ENCODE measurements at regions not wholly inside any gene's neighbourhood (a gene's known extent, or its start where the extent isn't known, plus 50 kb on each side); places are given as distances from the start of the nearest gene placed in this dataset.

DNA sequence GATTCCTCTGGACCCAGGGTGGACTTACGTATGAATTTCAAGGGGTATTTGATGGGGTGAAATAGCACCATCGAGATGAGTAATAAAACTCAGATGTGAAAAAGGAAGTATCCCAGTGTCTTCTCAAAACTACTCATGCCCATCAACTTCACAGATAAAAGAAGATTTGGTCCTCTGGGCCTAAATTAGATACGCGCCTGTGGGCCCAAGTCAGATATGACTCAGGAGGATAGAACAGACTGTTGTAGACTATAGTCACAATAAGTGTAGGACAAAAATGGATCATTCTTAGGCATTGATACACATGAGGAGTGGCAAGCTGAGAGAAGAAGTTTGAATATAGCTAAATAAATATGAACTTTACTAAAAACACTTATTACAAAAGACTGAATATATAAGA is 2438.8 kb downstream of the PCDH9 start:
- Mint-ChIP-seq H3K27ac (no peak overlapping the region), H3K27me3 (ENCODE audit: low read depth) (no peaks in the 10 kb centered on the region), H3K36me3 (no peaks in the 10 kb centered on the region), H3K4me3 (no peak overlapping the region), H3K4me1 (peaks cover 4% of the 10 kb centered on the region), H3K9me3 (peaks cover 2% of the 10 kb centered on the region)
- CTCF ChIA-PET = no interaction called here
- POLR2A ChIA-PET = no interaction called here
- TF ChIP-seq ZNF138 (CRISPR knock-in tag; conservative IDR thresholded peaks at IDR 0.05) (no peak), CBFB (CRISPR knock-in tag; IDR thresholded peaks at IDR 0.05; ENCODE audit: low read depth) (no peak), SOX15 (CRISPR knock-in tag; IDR thresholded peaks at IDR 0.05) (no peak), SP1 (CRISPR knock-in tag; conservative IDR thresholded peaks at IDR 0.05) (no peak)
- TF ChIP-seq, protein P1, sequence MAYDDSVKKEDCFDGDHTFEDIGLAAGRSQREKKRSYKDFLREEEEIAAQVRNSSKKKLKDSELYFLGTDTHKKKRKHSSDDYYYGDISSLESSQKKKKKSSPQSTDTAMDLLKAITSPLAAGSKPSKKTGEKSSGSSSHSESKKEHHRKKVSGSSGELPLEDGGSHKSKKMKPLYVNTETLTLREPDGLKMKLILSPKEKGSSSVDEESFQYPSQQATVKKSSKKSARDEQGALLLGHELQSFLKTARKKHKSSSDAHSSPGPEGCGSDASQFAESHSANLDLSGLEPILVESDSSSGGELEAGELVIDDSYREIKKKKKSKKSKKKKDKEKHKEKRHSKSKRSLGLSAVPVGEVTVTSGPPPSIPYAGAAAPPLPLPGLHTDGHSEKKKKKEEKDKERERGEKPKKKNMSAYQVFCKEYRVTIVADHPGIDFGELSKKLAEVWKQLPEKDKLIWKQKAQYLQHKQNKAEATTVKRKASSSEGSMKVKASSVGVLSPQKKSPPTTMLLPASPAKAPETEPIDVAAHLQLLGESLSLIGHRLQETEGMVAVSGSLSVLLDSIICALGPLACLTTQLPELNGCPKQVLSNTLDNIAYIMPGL (CRISPR knock-in tag; IDR thresholded peaks at IDR 0.05) = no peak
- TF ChIP-seq, protein P2, sequence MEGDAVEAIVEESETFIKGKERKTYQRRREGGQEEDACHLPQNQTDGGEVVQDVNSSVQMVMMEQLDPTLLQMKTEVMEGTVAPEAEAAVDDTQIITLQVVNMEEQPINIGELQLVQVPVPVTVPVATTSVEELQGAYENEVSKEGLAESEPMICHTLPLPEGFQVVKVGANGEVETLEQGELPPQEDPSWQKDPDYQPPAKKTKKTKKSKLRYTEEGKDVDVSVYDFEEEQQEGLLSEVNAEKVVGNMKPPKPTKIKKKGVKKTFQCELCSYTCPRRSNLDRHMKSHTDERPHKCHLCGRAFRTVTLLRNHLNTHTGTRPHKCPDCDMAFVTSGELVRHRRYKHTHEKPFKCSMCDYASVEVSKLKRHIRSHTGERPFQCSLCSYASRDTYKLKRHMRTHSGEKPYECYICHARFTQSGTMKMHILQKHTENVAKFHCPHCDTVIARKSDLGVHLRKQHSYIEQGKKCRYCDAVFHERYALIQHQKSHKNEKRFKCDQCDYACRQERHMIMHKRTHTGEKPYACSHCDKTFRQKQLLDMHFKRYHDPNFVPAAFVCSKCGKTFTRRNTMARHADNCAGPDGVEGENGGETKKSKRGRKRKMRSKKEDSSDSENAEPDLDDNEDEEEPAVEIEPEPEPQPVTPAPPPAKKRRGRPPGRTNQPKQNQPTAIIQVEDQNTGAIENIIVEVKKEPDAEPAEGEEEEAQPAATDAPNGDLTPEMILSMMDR (IDR thresholded peaks at IDR 0.05) = no peak
- TF ChIP-seq, protein P3, sequence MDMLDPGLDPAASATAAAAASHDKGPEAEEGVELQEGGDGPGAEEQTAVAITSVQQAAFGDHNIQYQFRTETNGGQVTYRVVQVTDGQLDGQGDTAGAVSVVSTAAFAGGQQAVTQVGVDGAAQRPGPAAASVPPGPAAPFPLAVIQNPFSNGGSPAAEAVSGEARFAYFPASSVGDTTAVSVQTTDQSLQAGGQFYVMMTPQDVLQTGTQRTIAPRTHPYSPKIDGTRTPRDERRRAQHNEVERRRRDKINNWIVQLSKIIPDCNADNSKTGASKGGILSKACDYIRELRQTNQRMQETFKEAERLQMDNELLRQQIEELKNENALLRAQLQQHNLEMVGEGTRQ (CRISPR knock-in tag; IDR thresholded peaks at IDR 0.05) = no peak
- no peak for DNase-seq (ENCODE audit: low spot score)
- no peak for ATAC-seq

DNA sequence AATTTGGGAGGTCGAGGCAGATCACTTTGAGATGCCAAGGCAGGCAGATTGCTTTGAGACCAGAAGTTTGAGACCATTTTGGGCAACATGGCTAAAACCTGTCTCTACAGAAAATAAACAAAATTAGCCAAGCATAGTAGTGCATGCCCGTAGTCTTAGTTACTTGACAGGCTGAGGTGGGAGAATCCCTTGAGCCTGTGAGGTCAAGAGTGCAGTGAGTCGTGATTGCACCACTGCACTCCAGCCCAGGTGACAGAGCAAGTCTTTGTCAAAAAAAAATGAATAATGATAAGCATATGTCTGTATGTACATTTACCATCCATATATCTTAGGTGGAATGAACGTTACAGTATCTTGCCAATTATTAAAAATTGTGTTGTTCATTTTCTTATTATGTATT is 2447.7 kb downstream of the PCDH9 start:
- no peak for ATAC-seq
- no peak overlapping the region for H3K4me3 Mint-ChIP-seq
- H3K27me3 Mint-ChIP-seq (ENCODE audit: low read depth) = no peaks in the 10 kb centered on the region
- ChIA-PET POLR2A (no interaction called here), CTCF (no interaction called here)
- H3K4me1 Mint-ChIP-seq = peaks cover 8% of the 10 kb centered on the region
- TF ChIP-seq ZNF416 (CRISPR knock-in tag; IDR thresholded peaks at IDR 0.05) (no peak), ETV6 (CRISPR knock-in tag; IDR thresholded peaks at IDR 0.05) (no peak), NFE2L1 (CRISPR knock-in tag; IDR thresholded peaks at IDR 0.05) (no peak), ZNF232 (CRISPR knock-in tag; IDR thresholded peaks at IDR 0.05) (no peak), PRRX2 (CRISPR knock-in tag; IDR thresholded peaks at IDR 0.05) (no peak), HMGA2 (CRISPR knock-in tag; IDR thresholded peaks at IDR 0.05) (no peak), CBFB (CRISPR knock-in tag; IDR thresholded peaks at IDR 0.05; ENCODE audit: low read depth) (no peak), NFYB (CRISPR knock-in tag; conservative IDR thresholded peaks at IDR 0.05; ENCODE audit: low read depth) (no peak)
- TF ChIP-seq, protein P4, sequence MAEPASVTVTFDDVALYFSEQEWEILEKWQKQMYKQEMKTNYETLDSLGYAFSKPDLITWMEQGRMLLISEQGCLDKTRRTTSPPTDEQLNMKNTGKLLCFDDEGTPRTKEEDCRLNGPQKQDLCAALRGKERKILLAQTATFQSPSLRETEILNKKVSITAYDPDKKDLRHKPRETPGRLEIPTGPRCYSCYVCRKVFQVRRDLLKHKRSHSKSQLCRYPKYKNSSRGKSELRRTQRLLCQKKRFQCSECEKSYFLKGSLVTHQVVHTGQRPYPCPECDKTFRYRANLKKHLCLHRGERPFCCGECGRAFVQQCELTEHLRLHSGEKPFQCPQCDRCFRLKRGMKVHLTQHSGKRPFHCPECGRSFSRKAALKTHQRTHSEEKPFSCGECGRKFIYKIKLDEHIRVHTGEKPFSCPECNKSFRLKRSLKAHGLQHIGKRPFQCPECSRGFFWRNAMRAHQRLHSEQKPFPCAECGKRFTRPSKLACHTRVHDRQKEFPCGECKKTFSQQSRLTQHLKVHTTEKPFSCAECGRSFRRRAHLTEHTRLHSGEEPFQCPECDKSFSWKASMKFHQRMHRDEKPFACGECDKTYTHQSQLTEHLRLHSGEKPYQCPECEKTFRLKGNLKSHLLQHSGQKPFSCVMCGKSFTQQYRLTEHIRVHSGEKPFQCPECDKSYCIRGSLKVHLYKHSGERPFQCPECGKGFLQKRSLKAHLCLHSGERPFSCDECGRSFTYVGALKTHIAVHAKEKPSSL (CRISPR knock-in tag; conservative IDR thresholded peaks at IDR 0.05) = no peak
- TF ChIP-seq, protein P5, sequence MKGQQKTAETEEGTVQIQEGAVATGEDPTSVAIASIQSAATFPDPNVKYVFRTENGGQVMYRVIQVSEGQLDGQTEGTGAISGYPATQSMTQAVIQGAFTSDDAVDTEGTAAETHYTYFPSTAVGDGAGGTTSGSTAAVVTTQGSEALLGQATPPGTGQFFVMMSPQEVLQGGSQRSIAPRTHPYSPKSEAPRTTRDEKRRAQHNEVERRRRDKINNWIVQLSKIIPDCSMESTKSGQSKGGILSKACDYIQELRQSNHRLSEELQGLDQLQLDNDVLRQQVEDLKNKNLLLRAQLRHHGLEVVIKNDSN (CRISPR knock-in tag; IDR thresholded peaks at IDR 0.05) = no peak
- TF ChIP-seq, protein P6, sequence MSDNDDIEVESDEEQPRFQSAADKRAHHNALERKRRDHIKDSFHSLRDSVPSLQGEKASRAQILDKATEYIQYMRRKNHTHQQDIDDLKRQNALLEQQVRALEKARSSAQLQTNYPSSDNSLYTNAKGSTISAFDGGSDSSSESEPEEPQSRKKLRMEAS (CRISPR knock-in tag; IDR thresholded peaks at IDR 0.05) = no peak
- TF ChIP-seq, protein P7, sequence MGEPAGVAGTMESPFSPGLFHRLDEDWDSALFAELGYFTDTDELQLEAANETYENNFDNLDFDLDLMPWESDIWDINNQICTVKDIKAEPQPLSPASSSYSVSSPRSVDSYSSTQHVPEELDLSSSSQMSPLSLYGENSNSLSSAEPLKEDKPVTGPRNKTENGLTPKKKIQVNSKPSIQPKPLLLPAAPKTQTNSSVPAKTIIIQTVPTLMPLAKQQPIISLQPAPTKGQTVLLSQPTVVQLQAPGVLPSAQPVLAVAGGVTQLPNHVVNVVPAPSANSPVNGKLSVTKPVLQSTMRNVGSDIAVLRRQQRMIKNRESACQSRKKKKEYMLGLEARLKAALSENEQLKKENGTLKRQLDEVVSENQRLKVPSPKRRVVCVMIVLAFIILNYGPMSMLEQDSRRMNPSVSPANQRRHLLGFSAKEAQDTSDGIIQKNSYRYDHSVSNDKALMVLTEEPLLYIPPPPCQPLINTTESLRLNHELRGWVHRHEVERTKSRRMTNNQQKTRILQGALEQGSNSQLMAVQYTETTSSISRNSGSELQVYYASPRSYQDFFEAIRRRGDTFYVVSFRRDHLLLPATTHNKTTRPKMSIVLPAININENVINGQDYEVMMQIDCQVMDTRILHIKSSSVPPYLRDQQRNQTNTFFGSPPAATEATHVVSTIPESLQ (CRISPR knock-in tag; IDR thresholded peaks at IDR 0.05) = no peak
- TF ChIP-seq, protein P8, sequence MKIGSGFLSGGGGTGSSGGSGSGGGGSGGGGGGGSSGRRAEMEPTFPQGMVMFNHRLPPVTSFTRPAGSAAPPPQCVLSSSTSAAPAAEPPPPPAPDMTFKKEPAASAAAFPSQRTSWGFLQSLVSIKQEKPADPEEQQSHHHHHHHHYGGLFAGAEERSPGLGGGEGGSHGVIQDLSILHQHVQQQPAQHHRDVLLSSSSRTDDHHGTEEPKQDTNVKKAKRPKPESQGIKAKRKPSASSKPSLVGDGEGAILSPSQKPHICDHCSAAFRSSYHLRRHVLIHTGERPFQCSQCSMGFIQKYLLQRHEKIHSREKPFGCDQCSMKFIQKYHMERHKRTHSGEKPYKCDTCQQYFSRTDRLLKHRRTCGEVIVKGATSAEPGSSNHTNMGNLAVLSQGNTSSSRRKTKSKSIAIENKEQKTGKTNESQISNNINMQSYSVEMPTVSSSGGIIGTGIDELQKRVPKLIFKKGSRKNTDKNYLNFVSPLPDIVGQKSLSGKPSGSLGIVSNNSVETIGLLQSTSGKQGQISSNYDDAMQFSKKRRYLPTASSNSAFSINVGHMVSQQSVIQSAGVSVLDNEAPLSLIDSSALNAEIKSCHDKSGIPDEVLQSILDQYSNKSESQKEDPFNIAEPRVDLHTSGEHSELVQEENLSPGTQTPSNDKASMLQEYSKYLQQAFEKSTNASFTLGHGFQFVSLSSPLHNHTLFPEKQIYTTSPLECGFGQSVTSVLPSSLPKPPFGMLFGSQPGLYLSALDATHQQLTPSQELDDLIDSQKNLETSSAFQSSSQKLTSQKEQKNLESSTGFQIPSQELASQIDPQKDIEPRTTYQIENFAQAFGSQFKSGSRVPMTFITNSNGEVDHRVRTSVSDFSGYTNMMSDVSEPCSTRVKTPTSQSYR (CRISPR knock-in tag; IDR thresholded peaks at IDR 0.05) = no peak
- TF ChIP-seq, protein P9, sequence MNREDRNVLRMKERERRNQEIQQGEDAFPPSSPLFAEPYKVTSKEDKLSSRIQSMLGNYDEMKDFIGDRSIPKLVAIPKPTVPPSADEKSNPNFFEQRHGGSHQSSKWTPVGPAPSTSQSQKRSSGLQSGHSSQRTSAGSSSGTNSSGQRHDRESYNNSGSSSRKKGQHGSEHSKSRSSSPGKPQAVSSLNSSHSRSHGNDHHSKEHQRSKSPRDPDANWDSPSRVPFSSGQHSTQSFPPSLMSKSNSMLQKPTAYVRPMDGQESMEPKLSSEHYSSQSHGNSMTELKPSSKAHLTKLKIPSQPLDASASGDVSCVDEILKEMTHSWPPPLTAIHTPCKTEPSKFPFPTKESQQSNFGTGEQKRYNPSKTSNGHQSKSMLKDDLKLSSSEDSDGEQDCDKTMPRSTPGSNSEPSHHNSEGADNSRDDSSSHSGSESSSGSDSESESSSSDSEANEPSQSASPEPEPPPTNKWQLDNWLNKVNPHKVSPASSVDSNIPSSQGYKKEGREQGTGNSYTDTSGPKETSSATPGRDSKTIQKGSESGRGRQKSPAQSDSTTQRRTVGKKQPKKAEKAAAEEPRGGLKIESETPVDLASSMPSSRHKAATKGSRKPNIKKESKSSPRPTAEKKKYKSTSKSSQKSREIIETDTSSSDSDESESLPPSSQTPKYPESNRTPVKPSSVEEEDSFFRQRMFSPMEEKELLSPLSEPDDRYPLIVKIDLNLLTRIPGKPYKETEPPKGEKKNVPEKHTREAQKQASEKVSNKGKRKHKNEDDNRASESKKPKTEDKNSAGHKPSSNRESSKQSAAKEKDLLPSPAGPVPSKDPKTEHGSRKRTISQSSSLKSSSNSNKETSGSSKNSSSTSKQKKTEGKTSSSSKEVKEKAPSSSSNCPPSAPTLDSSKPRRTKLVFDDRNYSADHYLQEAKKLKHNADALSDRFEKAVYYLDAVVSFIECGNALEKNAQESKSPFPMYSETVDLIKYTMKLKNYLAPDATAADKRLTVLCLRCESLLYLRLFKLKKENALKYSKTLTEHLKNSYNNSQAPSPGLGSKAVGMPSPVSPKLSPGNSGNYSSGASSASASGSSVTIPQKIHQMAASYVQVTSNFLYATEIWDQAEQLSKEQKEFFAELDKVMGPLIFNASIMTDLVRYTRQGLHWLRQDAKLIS (CRISPR knock-in tag; IDR thresholded peaks at IDR 0.05; ENCODE audit: borderline replicate concordance) = no peak
- DNase-seq (ENCODE audit: low spot score) = no peak
- no peaks in the 10 kb centered on the region for H3K36me3 Mint-ChIP-seq
- no peak overlapping the region for H3K27ac Mint-ChIP-seq
- H3K9me3 Mint-ChIP-seq = peaks cover 10% of the 10 kb centered on the region
